CD4-positive, alpha-beta T cell treated with Interleukin-17A for 4 hours (primary cell): ENCODE measurements at regions not wholly inside any gene's neighbourhood (a gene's known extent, or its start where the extent isn't known, plus 50 kb on each side); places are given as distances from the start of the nearest gene placed in this dataset.
"Not testable (repeated sequence)": the region's sequence is repeated elsewhere in the genome, so short reads cannot be mapped to it uniquely, and the experiment has no call there.

Source experiments
- DNase-seq: peaks from one replicate; pipeline ENCODE4 v3.0.0-alpha.2; 2020; ENCODE audit warnings: mixed read lengths

GRCh38 chr14:103232031-103232808, 101.8 kb upstream of the EIF5 start:
- no peak for DNase-seq

GRCh38 chr14:103232831-103233319, 101.2 kb upstream of the EIF5 start:
- DNase-seq: no peak

GRCh38 chr14:103233328-103233727, 100.7 kb upstream of the EIF5 start:
- no peak for DNase-seq

- not testable (repeated sequence) for DNase-seq
These were observed 99.2 kb upstream of the EIF5 start for GRCh38 chr14:103234826-103235225.

- DNase-seq: not testable (repeated sequence)
These were observed 98.5 kb upstream of the EIF5 start for GRCh38 chr14:103235506-103235905.

GRCh38 chr14:103239751-103240150, 94.3 kb upstream of the EIF5 start:
- DNase-seq: no peak

GRCh38 chr14:103241531-103241930, 92.5 kb upstream of the EIF5 start:
- no peak for DNase-seq

GRCh38 chr14:103243764-103244737, 90.0 kb upstream of the EIF5 start:
- DNase-seq: no peak

GRCh38 chr14:103245624-103246031, 88.4 kb upstream of the EIF5 start:
- not testable (repeated sequence) for DNase-seq

- DNase-seq: no peak
These were observed 88.0 kb upstream of the EIF5 start for GRCh38 chr14:103246070-103246469.

GRCh38 chr14:103247169-103247606, 86.8 kb upstream of the EIF5 start:
- no peak for DNase-seq

- DNase-seq: no peak
These were observed 83.9 kb upstream of the EIF5 start for GRCh38 chr14:103250181-103250580.

- no peak for DNase-seq
These were observed 83.2 kb upstream of the EIF5 start for GRCh38 chr14:103250874-103251273.

- DNase-seq: no peak
These were observed 78.5 kb upstream of the EIF5 start for GRCh38 chr14:103255555-103255954.

- no peak for DNase-seq
These were observed 77.6 kb upstream of the EIF5 start for GRCh38 chr14:103256406-103256805.

GRCh38 chr14:103257211-103257962, 76.7 kb upstream of the EIF5 start:
- no peak for DNase-seq

- DNase-seq: no peak
These were observed 75.8 kb upstream of the EIF5 start for GRCh38 chr14:103258211-103258610.

GRCh38 chr14:103259184-103259583, 74.9 kb upstream of the EIF5 start:
- DNase-seq: no peak

- no peak for DNase-seq
These were observed 74.0 kb upstream of the EIF5 start for GRCh38 chr14:103259801-103260628.

GRCh38 chr14:103260629-103261124, 73.4 kb upstream of the EIF5 start:
- no peak for DNase-seq

- DNase-seq: no peak
These were observed 66.7 kb upstream of the EIF5 start for GRCh38 chr14:103267226-103267910.
